ENCODE measurements at regions not wholly inside any gene's neighbourhood (a gene's known extent, or its start where the extent isn't known, plus 50 kb on each side); places are given as distances from the start of the nearest gene placed in this dataset.

DNA sequence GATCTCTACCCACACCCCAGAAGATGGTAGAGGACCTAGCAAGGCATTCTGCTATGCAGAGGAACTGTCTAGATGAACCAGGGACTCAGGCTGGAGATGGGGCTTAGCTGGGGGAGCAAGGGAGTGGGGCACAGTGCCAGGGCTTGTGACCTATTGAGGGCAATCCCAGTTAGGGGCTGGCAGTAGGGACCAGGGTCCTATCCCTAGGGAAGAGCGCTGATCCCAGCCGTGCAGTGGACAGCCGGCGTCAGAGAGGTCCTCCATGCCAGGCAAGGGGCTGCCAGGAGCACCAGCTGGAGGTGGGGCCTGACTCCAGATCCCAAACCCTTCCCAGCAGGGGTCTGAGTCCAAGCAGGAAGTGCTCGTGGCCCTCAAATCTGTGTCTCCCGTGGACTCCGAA is 52.7 kb upstream of the NEURL1B start:
- DNase-seq (ENCODE audit: low spot score) = no peak

- DNase-seq (ENCODE audit: low spot score) = no peak
Observed at GRCh38 chr5:172587061-172587405, 54.0 kb upstream of the NEURL1B start.

DNA sequence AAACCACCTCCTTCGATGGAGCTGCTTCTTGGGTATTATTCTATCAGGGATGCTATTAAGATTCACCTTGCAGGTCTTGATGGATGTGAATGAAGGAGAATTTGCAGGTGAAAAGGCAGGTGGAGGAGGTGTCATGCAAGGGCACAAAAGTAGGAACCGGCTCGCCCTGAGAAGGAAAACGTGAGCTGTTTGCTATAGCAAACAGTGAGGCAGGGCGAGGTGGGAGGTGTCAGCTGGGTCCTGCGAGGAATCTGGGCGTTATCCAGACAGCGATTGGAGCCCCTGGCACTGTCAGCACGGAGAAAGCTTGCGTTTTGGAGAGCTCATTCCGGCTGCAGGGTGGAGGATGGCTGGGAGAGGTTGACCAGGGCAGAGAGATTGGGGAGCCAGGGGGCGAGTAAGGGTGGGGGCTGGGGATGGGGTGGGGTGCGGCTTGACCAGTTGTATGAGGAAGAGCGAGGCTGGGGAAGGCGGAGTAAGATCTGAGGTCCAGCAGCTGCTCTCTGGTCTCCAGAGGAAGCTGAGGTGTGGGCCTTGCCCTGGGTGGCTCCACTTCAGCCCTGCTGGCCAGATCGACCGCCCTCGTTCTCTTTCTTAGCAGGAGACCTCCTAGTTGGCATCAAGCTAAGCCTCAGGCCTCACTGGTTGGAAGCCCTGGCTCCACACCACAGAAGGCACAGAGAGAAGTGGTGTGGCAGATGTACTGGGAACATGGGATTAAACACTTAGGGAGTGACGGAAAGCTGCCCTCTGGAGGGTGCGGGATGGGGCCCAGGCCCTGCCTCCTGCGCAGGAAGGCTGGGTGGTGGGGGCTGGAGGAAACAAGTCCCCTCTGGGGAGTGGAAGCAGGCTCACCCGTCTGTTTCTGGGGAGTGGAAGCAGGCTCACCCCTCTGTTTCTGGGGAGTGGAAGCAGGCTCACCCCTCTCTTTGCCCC is 54.7 kb upstream of the NEURL1B start:
- DNase-seq (ENCODE audit: low spot score) = no peak

GRCh38 chr5:172585114-172585513 is 55.9 kb upstream of the NEURL1B start:
- no peak for DNase-seq (ENCODE audit: low spot score)

DNA sequence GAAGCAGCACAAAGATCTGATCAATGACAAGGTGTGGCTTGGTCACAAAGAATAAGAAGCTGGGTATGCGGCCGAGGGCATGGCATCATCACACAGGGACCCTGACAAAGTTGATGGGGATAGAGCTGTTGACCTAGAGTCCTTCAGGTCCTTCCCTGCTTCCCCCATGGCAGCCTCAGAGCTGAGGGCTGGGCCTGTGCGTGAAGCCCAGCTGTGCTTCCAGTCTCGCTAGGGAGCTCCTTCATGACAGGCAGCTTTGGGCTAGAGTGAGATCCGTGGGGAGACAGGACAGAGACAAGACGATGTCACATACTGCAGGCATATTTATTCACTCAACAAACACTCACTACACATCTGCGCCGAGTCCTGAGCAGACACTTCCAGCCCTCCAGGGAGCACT is 56.4 kb upstream of the NEURL1B start:
- DNase-seq (ENCODE audit: low spot score) = no peak

GRCh38 chr5:172583931-172584511 is 57.0 kb upstream of the NEURL1B start:
- no peak for DNase-seq (ENCODE audit: low spot score)

DNA sequence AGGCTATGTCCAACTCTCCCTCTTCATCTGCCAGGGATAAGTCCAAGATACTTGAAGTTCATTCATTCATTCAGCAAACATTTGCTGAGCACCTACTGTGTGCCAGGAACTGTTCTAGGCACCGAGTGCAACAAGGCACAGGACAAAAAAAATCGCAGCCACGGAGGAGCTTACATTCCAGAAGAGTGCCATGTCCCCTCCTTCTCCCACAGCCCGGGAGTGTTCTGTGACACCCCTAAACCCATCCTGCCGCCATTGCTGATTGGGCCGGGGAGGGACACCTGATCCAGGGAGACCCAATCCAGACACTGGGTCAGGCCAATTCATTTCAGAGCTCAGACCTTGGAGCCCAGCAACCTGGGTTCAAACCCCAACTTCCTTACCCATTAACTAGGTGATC is 58.1 kb upstream of the NEURL1B start:
- no peak for DNase-seq (ENCODE audit: low spot score)

GRCh38 chr5:172581315-172581714 is 59.7 kb upstream of the NEURL1B start:
- no peak for DNase-seq (ENCODE audit: low spot score)

GRCh38 chr5:172579403-172579990 is 61.6 kb upstream of the NEURL1B start:
- DNase-seq (ENCODE audit: low spot score) = no peak

DNA sequence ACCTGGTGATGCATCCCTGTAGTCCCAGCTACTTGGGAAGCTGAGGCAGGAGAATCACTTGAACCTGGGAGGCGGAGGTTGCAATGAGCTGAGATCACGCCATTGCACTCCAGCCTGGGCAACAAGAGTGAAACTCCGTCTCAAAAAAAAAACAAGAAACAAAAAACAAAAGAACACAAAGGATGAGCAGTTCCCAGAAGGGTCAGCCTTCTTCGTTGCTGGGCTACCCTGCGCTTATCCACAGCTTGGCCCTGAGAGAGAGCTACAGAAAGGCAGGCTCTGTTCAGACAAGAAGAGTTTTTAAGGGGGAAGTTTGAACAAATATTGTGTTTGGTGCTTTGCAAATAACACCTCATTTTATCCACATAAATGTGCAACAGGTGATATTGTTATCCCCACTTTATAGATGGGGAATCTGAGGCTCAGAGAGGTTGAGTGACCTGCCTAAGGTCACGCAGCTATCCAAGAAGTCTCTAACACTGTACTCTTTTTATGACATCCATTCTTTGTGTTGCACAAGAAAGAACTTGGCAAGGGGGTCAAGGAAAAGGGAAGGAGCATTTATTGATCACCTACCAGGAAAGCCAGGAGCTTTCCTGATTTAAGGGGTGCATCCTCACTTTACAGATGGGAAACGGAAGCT is 63.7 kb upstream of the NEURL1B start:
- DNase-seq (ENCODE audit: low spot score) = no peak

DNA sequence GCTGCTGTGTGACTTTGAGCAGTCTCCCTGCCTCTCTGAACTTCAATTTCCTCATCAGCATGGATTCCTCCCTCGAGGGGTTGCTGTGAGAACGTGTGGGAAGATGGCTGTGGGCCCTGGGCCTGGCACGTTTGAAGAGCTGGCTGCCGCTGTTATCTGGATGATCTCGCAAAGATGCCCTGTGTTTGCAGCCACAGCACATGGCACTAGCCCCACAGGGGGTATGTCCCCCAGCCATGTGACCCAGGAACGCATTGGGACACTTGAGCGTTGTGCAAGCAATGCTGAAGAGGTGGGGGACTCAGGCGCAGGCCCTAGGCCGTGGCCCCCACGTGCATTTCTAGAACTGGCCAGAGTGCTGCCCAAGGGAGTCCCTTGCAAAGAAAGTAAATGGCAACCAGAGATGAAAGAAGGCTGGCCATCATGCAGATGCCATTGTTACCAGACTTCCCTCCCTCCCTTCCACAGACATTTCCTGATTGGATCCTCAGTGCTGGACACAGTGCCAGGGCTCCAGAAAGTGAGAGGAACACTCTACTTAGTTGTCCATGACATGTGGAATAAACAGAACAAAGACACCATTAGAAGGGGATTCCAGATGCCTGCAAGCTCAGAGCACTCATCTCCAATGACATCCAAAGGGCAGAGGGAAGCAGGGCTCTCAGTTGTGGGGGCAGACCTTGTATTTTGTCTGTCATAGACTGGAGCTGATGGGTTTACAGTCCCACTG is 65.1 kb upstream of the NEURL1B start:
- no peak for DNase-seq (ENCODE audit: low spot score)

GRCh38 chr5:172575416-172575815 is 65.6 kb upstream of the NEURL1B start:
- no peak for DNase-seq (ENCODE audit: low spot score)

GRCh38 chr5:172574871-172575223 is 66.2 kb upstream of the NEURL1B start:
- DNase-seq (ENCODE audit: low spot score) = no peak

GRCh38 chr5:172573986-172574870 is 66.8 kb upstream of the NEURL1B start:
- DNase-seq (ENCODE audit: low spot score) = no peak

- DNase-seq (ENCODE audit: low spot score) = no peak
Observed at GRCh38 chr5:172573120-172573882, 67.8 kb upstream of the NEURL1B start.

- DNase-seq (ENCODE audit: low spot score) = no peak
Observed at GRCh38 chr5:172572440-172572839, 68.6 kb upstream of the NEURL1B start.

- no peak for DNase-seq (ENCODE audit: low spot score)
Observed at GRCh38 chr5:172571892-172572291, 69.2 kb upstream of the NEURL1B start.

DNA sequence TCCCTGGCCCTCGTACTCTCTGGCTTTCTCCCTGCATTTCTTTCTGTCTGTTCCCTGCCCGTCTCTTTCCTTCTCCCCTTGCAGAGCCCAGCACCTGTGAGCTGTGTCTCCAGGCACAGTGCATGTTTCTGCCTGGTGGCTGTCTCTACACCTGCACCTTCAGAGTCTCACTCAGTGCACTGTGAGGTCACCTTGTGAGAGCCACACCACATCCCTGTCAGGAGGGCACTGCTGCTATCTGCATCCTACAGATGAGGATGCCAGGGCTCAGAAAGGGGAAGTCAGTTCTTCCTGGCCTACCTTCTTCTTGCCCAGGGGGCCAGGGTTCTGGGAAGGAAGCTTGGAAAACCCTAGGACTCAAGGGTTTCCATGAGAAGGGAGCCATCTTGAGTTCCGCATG is 69.7 kb upstream of the NEURL1B start:
- DNase-seq (ENCODE audit: low spot score) = no peak

DNA sequence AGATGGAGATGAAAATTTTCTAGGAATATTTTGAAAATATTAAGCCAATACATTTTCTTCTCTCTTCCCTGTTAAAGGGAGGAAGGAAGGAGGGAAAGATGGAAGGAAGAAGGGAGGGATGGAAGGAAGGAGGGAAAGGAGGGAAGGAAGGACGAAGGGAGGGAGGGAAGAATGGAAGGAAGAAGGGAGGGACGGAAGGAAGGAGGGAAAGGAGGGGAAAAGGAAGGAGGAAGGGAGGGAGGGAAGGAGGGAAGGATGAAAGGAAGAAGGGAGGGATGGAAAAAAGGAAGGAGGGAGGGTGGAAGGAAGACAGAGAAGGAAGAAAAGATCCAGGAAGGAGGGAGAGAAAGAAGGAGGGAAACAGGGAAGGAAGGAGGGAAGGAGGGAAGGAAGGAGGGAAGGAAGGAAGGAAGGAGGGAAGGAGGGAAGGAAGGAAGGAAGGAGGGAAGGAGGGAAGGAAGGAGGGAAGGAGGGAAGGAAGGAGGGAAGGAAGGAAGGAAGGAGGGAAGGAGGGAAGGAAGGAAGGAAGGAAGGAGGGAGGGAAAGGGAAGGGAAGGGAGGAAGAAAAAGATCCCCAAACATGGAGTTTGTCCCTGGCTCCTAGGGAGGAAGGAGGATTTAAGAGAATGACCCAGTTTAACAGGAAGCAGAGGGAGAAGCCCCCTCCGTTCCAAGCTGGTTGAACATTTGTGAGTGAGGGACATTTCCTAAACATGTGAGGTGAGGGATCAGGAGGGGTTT is 70.3 kb upstream of the NEURL1B start:
- DNase-seq (ENCODE audit: low spot score) = no peak

All from AG20443 (cell line).